H1 (cell line): ENCODE measurements at regions not wholly inside any gene's neighbourhood (a gene's known extent, or its start where the extent isn't known, plus 50 kb on each side); places are given as distances from the start of the nearest gene placed in this dataset.

Experiments
- CTCF ChIA-PET: fragments of 300-600 bp; sonication (Branson Sonifier 250); formaldehyde crosslinking; loops from one replicate; lab custom pipeline; 2021; ENCODE audit not compliant: partially characterized antibody; lab: Charles Lee
- POLR2A ChIA-PET: fragments of 300-600 bp; sonication (Branson Sonifier 250); formaldehyde crosslinking; loops from one replicate; lab custom pipeline; 2021; ENCODE audit warnings: inconsistent platforms; ENCODE audit not compliant: partially characterized antibody; lab: Charles Lee
- DNase-seq, 2 experiments: peaks; one replicate each; pipeline versions ENCODE4 v3.0.0 to v3.0.0-alpha.2; 2010 to 2022; ENCODE audit warnings: low spot score in 2 of 2, low read depth in 1 of 2, mixed read lengths in 1 of 2
- FAIRE-seq: peaks from 2 replicates; lab custom pipeline; 2011; peaks lifted over from hg19 to GRCh38; lab: Jason Lieb, UNC
- H2AFZ ChIP-seq: 2 replicates; pipeline ENCODE4 v1.8.1; 2012; ENCODE audit warnings: low read length, inconsistent platforms
- H2AK5ac ChIP-seq: 2 replicates; pipeline ENCODE4 v1.6.1; 2013; ENCODE audit warnings: low read depth, low read length
- H2BK120ac ChIP-seq: replicated peaks from 2 replicates; pipeline ENCODE3; 2013; ENCODE audit warnings: low read depth, low read length, inconsistent platforms
- H2BK12ac ChIP-seq: 2 replicates; pipeline ENCODE4 v1.6.1; 2013; ENCODE audit warnings: low read depth, low read length
- H2BK15ac ChIP-seq: 2 replicates; pipeline ENCODE4 v1.6.1; 2013; ENCODE audit warnings: low read length
- H2BK20ac ChIP-seq: 2 replicates; pipeline ENCODE4 v1.6.1; 2013; ENCODE audit warnings: low read length
- H2BK5ac ChIP-seq: 2 replicates; pipeline ENCODE4 v1.6.1; 2013; ENCODE audit warnings: low read depth, low read length
- H3K14ac ChIP-seq: 2 replicates; pipeline ENCODE4 v1.6.1; 2013; ENCODE audit warnings: inconsistent platforms; ENCODE audit not compliant: insufficient read length
- H3K18ac ChIP-seq: 2 replicates; pipeline ENCODE4 v1.6.1; 2013; ENCODE audit warnings: low read length; ENCODE audit errors: extremely low read depth
- H3K23ac ChIP-seq: 2 replicates; pipeline ENCODE4 v1.6.1; 2013; ENCODE audit warnings: inconsistent platforms; ENCODE audit not compliant: insufficient read length
- H3K23me2 ChIP-seq: 2 replicates; pipeline ENCODE4 v1.6.1; 2013; ENCODE audit warnings: low read depth, low read length
- H3K27ac ChIP-seq: 2 replicates; pipeline ENCODE4 v1.6.1; 2011; ENCODE audit warnings: low read depth, low read length, inconsistent platforms
- H3K27me3 ChIP-seq, 4 experiments: replicated peaks in 1 of 4; 1 replicate in 1 of 4; 2 replicates in 3 of 4; pipeline versions ENCODE4 v1.6.1 to v1.8.1; 2011 to 2013; ENCODE audit warnings: low read length in 3 of 4, mild to moderate bottlenecking in 3 of 4, inconsistent platforms in 2 of 4, mixed read lengths in 2 of 4, moderate library complexity in 1 of 4; ENCODE audit not compliant: control insufficient read depth in 3 of 4, insufficient read depth in 3 of 4; ENCODE audit errors: extremely low read depth in 1 of 4
- H3K36me3 ChIP-seq, 4 experiments: 2 replicates each; pipeline versions ENCODE4 v1.6.1 to v1.8.1; 2011 to 2013; ENCODE audit warnings: mild to moderate bottlenecking in 4 of 4, low read length in 3 of 4, moderate library complexity in 2 of 4, control low read depth in 1 of 4, inconsistent platforms in 1 of 4; ENCODE audit not compliant: insufficient read depth in 4 of 4, control insufficient read depth in 2 of 4
- H3K4ac ChIP-seq: replicated peaks from 2 replicates; pipeline ENCODE3; 2013; ENCODE audit warnings: low read length, low read depth, mixed read lengths, inconsistent platforms; ENCODE audit not compliant: insufficient read length
- H3K4me1 ChIP-seq, 4 experiments: replicated peaks in 1 of 4; 1 replicate in 1 of 4; 2 replicates in 3 of 4; pipeline versions ENCODE4 v1.6.1 to v1.8.1; 2011 to 2013; ENCODE audit warnings: low read length in 3 of 4, inconsistent platforms in 2 of 4, mixed read lengths in 1 of 4; ENCODE audit not compliant: insufficient read depth in 4 of 4, control insufficient read depth in 3 of 4
- H3K4me2 ChIP-seq, 2 experiments: 2 replicates each; pipeline versions ENCODE4 v1.6.1 to v1.8.1; 2011 to 2013; ENCODE audit warnings: low read depth in 2 of 2, low read length in 2 of 2, control low read depth in 1 of 2, inconsistent platforms in 1 of 2, mild to moderate bottlenecking in 1 of 2; ENCODE audit not compliant: insufficient read depth in 1 of 2
- H3K4me3 ChIP-seq, 4 experiments: fragments of 200-600, 300-600 bp in 1 of 4; sonication (generic), shearing (Covaris generic), sonication (Bioruptor Twin) in 1 of 4; 2 replicates each; pipeline versions ENCODE4 v1.5.1 to v1.8.1; 2011 to 2016; ENCODE audit warnings: low read length in 4 of 4, low read depth in 3 of 4, control low read depth in 2 of 4, inconsistent platforms in 2 of 4, mild to moderate bottlenecking in 2 of 4, mixed read lengths in 1 of 4, moderate library complexity in 1 of 4; ENCODE audit not compliant: insufficient read depth in 2 of 4; ENCODE audit errors: extremely low read depth in 1 of 4
- H3K56ac ChIP-seq: replicated peaks from 2 replicates; pipeline ENCODE3; 2013; ENCODE audit warnings: low read depth, mild to moderate bottlenecking, mixed read lengths, low read length, inconsistent platforms; ENCODE audit not compliant: insufficient read length
- H3K79me1 ChIP-seq: 2 replicates; pipeline ENCODE4 v1.6.1; 2013; ENCODE audit warnings: low read depth, low read length, control low read depth
- H3K79me2 ChIP-seq, 2 experiments: 2 replicates each; pipeline versions ENCODE4 v1.6.1 to v1.8.1; 2012 to 2013; ENCODE audit warnings: low read length in 2 of 2, mild to moderate bottlenecking in 2 of 2, inconsistent platforms in 1 of 2; ENCODE audit not compliant: insufficient read depth in 2 of 2, control insufficient read depth in 1 of 2
- H3K9ac ChIP-seq, 4 experiments: replicated peaks in 1 of 4; 1 replicate in 1 of 4; 2 replicates in 3 of 4; pipeline versions ENCODE4 v1.6.1 to v1.8.1; 2011 to 2013; ENCODE audit warnings: low read depth in 3 of 4, low read length in 3 of 4, control low read depth in 2 of 4, mild to moderate bottlenecking in 2 of 4, moderate library complexity in 2 of 4, inconsistent platforms in 1 of 4; ENCODE audit errors: extremely low read depth in 1 of 4
- H3K9me3 ChIP-seq, 2 experiments: 2 replicates each; pipeline versions ENCODE4 v1.6.1 to v1.8.1; 2012 to 2013; ENCODE audit warnings: mild to moderate bottlenecking in 2 of 2, moderate library complexity in 2 of 2, control low read depth in 1 of 2, inconsistent platforms in 1 of 2, low read depth in 1 of 2, low read length in 1 of 2, mixed read lengths in 1 of 2; ENCODE audit not compliant: insufficient read depth in 2 of 2
- H4K20me1 ChIP-seq, 2 experiments: replicated peaks in 1 of 2; 2 replicates each; pipeline versions ENCODE3 to v1.8.1; 2011 to 2013; ENCODE audit warnings: inconsistent platforms in 2 of 2, low read length in 2 of 2, mild to moderate bottlenecking in 1 of 2; ENCODE audit not compliant: insufficient read depth in 2 of 2, control insufficient read depth in 1 of 2
- H4K5ac ChIP-seq: 2 replicates; pipeline ENCODE4 v1.6.1; 2013; ENCODE audit warnings: low read length, low read depth, mixed read lengths, inconsistent platforms; ENCODE audit not compliant: insufficient read length
- H4K8ac ChIP-seq: 2 replicates; pipeline ENCODE4 v1.8.0; 2013; ENCODE audit warnings: mild to moderate bottlenecking, moderate library complexity, low read length, inconsistent platforms; ENCODE audit not compliant: insufficient read depth; ENCODE audit errors: extremely low read depth
- H4K91ac ChIP-seq: replicated peaks from 2 replicates; pipeline ENCODE3; 2013; ENCODE audit warnings: low read length, mixed read lengths, inconsistent platforms; ENCODE audit not compliant: insufficient read length
- BRCA1 ChIP-seq: IDR thresholded peaks from 2 replicates; pipeline ENCODE4 v1.6.1; 2012; ENCODE audit warnings: low read depth, low read length, improper control_type of control experiment
- CHD2 ChIP-seq: IDR thresholded peaks from 2 replicates; pipeline ENCODE4 v1.6.1; 2012; ENCODE audit warnings: low read length, improper control_type of control experiment
- EZH2 ChIP-seq: fragments of 200-600 bp; sonication (generic); IDR thresholded peaks from 2 replicates; pipeline ENCODE4 v1.7.1; 2012; ENCODE audit warnings: low read depth, mild to moderate bottlenecking, moderate library complexity, low read length, inconsistent platforms; ENCODE audit not compliant: severe bottlenecking
- FOSL1 ChIP-seq: IDR thresholded peaks from 2 replicates; pipeline ENCODE4 v1.6.1; 2011; ENCODE audit warnings: mild to moderate bottlenecking, low read depth, low read length, moderate library complexity; ENCODE audit not compliant: insufficient read depth
- HDAC2 ChIP-seq, 2 experiments: fragments of 300-600 bp in 1 of 2; sonication (generic) in 1 of 2; IDR thresholded peaks; 2 replicates each; pipeline ENCODE4 v1.6.1; 2011 to 2012; ENCODE audit warnings: low read depth in 2 of 2, low read length in 2 of 2, mild to moderate bottlenecking in 2 of 2, moderate library complexity in 2 of 2, borderline replicate concordance in 1 of 2, inconsistent platforms in 1 of 2
- POLR2AphosphoS5 ChIP-seq: IDR thresholded peaks from 2 replicates; pipeline ENCODE4 v1.6.1; 2011; ENCODE audit warnings: low read depth, low read length
- RAD21 ChIP-seq, 2 experiments: IDR thresholded peaks in 1 of 2; conservative IDR thresholded peaks in 1 of 2; 2 replicates each; pipeline ENCODE4 v1.6.1; 2011; ENCODE audit warnings: low read depth in 2 of 2, low read length in 2 of 2, improper control_type of control experiment in 1 of 2, inconsistent platforms in 1 of 2, mild to moderate bottlenecking in 1 of 2, moderate library complexity in 1 of 2
- RBBP5 ChIP-seq: IDR thresholded peaks from 2 replicates; pipeline ENCODE4 v1.7.1; 2012; ENCODE audit warnings: low read depth, mild to moderate bottlenecking, inconsistent platforms, low read length, moderate library complexity, borderline replicate concordance
- RFX5 ChIP-seq: IDR thresholded peaks from 2 replicates; pipeline ENCODE4 v1.6.1; 2011; ENCODE audit warnings: low read depth, low read length, improper control_type of control experiment, borderline replicate concordance
- RXRA ChIP-seq: IDR thresholded peaks from 2 replicates; pipeline ENCODE4 v1.6.1; 2011; ENCODE audit warnings: low read depth, mild to moderate bottlenecking, low read length, moderate library complexity; ENCODE audit not compliant: insufficient read depth
- SAP30 ChIP-seq: fragments of 300-600 bp; sonication (generic); IDR thresholded peaks from 2 replicates; pipeline ENCODE4 v1.7.1; 2012; ENCODE audit warnings: low read length, moderate library complexity, mild to moderate bottlenecking, inconsistent platforms; ENCODE audit not compliant: insufficient read depth, insufficient replicate concordance
- SP4 ChIP-seq: IDR thresholded peaks from 2 replicates; pipeline ENCODE4 v1.6.1; 2012; ENCODE audit warnings: low read length, inconsistent platforms
- ZNF274 ChIP-seq: IDR thresholded peaks from 2 replicates; pipeline ENCODE4 v1.7.0; 2012; ENCODE audit warnings: low read length, borderline replicate concordance; ENCODE audit errors: extremely low read depth
- WGBS, 2 experiments: shearing (Covaris generic) in 1 of 2; methylation state at CpG; one replicate each; pipeline versions ENCODE4 v1.1.6 to v1.1.7; 2013 to 2015; ENCODE audit warnings: low lambda C conversion rate in 2 of 2, mixed read lengths in 2 of 2, inconsistent platforms in 1 of 2, low coverage in 1 of 2, missing lambda C conversion rate in 1 of 2; ENCODE audit not compliant: insufficient replicate concordance in 2 of 2, insufficient coverage in 1 of 2, insufficient read length in 1 of 2; ENCODE audit errors: extremely low coverage in 1 of 2, missing lambda C conversion rate in 1 of 2; 5-methylcytosine and 5-hydroxymethylcytosine counted together

DNA sequence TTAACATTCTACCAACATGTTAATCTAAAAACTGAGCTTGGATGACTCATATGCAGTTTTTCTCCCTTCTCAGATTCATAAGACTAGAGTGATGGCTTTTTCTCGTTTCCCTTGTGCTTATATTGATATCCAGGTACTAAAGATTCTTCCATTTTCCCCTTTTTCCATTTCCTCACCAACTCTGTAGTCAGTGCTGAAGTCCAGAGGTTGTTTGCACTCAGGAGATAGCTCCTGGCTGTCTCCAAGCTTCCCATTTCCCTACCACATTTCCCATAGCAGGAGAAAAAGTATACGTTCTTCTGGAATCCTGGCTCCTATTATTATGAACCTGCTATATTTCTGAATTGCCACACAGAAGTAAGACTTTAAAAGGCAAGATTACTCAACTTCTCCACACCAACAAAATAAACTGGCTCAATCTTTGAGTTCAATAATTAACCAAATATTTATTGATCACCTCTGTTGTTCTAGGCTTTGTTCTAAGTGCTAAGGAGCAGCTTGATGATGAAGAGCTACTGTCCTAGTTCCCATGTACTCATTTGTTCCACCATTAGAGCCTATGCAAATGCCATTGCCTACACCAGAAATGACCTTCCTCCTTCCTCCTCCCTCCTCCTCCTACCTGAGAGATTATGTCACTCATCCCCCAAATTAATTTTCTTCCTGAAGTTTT, 454.4 kb upstream of the RPS6KA3 start:
- H2BK15ac ChIP-seq, result no peak overlapping the region
- H2BK5ac ChIP-seq, result no peak overlapping the region
- no peaks in the 10 kb centered on the region for H3K79me2 ChIP-seq
- no peak overlapping the region for H4K5ac ChIP-seq
- no peak overlapping the region for H3K27ac ChIP-seq
- H3K18ac ChIP-seq, result no peak overlapping the region
- peaks cover 3 to 8% of the 10 kb centered on the region in 2 experiments; a peak in 1 of 4 replicates for H3K9me3 ChIP-seq
- no peak overlapping the region for H4K8ac ChIP-seq
- ChIA-PET CTCF (no interaction called here), POLR2A (no interaction called here)
- no peaks in the 10 kb centered on the region for H3K27me3 ChIP-seq
- no peak overlapping the region for H3K4me2 ChIP-seq
- H2BK120ac ChIP-seq, result no peak overlapping the region
- no peaks in the 10 kb centered on the region for H3K79me1 ChIP-seq
- DNase-seq (no peak), FAIRE-seq (no peak)
- no peaks in the 10 kb centered on the region for H4K20me1 ChIP-seq
- H3K56ac ChIP-seq, result no peak overlapping the region
- no peak overlapping the region for H2BK20ac ChIP-seq
- no peak overlapping the region for H2BK12ac ChIP-seq
- no peaks in the 10 kb centered on the region for H3K23me2 ChIP-seq
- H3K4me3 ChIP-seq, result no peak overlapping the region
- 100% methylated on average over 2 of the region's 2 CpGs; no CpG with 5 or more reads in 1 of the 2 experiments for WGBS, 2 experiments
- no peak overlapping the region for H4K91ac ChIP-seq
- peaks cover 0 to 6% (median 2%) of the 10 kb centered on the region in 4 experiments; a peak in 3 of 7 replicates for H3K4me1 ChIP-seq
- H3K36me3 ChIP-seq, result no peaks in the 10 kb centered on the region
- H3K23ac ChIP-seq, result no peak overlapping the region
- H2AFZ ChIP-seq, result no peak overlapping the region
- no peak overlapping the region for H3K9ac ChIP-seq
- H2AK5ac ChIP-seq, result no peak overlapping the region
- H3K4ac ChIP-seq, result no peak overlapping the region
- no peak overlapping the region for H3K14ac ChIP-seq
- TF ChIP-seq SP4 (no peak), ZNF274 (no peak), FOSL1 (no peak), EZH2 (no peak), BRCA1 (no peak), RAD21 (IDR thresholded peaks at IDR 0.05 in 1 of 2, conservative IDR thresholded peaks at IDR 0.05 in 1 of 2; ENCODE audit: low read depth in 2 of 2, low read length in 2 of 2) (no peak), RXRA (no peak), HDAC2 (IDR thresholded peaks at IDR 0.05; ENCODE audit: borderline replicate concordance in 1 of 2, low read depth in 2 of 2, low read length in 2 of 2) (no peak), RBBP5 (no peak), SAP30 (no peak), RFX5 (no peak), CHD2 (no peak), POLR2AphosphoS5 (no peak)
